Mucosa of descending colon (tissue), 3 donors: ENCODE measurements at regions not wholly inside any gene's neighbourhood (a gene's known extent, or its start where the extent isn't known, plus 50 kb on each side); places are given as distances from the start of the nearest gene placed in this dataset.

Experiments used
- ATAC-seq: fragments of 200-7000 bp; cut with Tn5 transposase; one replicate; pipeline ENCODE4 v1.9.1; 2020; ENCODE audit warnings: mild to moderate bottlenecking, moderate library complexity
- DNase-seq, 3 donors: peaks; one replicate each; pipeline ENCODE4 v3.0.0-alpha.2; 2020
- H3K36me3 ChIP-seq: fragments of 200-600 bp; one replicate; pipeline ENCODE4 v1.8.0; 2021; ENCODE audit warnings: low read depth, mild to moderate bottlenecking
- H3K4me1 ChIP-seq: fragments of 200-600 bp; one replicate; pipeline ENCODE4 v1.8.0; 2021; ENCODE audit warnings: low read depth, mild to moderate bottlenecking
- H3K4me3 ChIP-seq: fragments of 200-600 bp; one replicate; pipeline ENCODE4 v1.8.0; 2021; ENCODE audit warnings: mild to moderate bottlenecking
- H3K9me3 ChIP-seq: fragments of 200-600 bp; one replicate; pipeline ENCODE4 v1.8.0; 2021; ENCODE audit warnings: mild to moderate bottlenecking
- CTCF ChIP-seq: fragments of 200-600 bp; IDR thresholded peaks from one replicate; pipeline ENCODE4 v1.8.0; 2022; ENCODE audit warnings: antibody characterized with exemption, mild to moderate bottlenecking
- intact Hi-C, 2 donors: fragments of 100-400 bp; cut with DNase I in 1 of 2; cut with micrococcal nuclease in 1 of 2; formaldehyde crosslinking; loops; one replicate each; pipeline versions ENCODE4 v1.11.0 to v1.11.1; 2022; cut with DNase I, micrococcal nuclease
- donor health status: DM: no; HTN: no; CAD: no; lungs with moderate emphysema.
- donor health status: DM: no; HTN: no; CAD: no.
- donor health status: DM: no; HTN: yes; CAD: no.

DNA sequence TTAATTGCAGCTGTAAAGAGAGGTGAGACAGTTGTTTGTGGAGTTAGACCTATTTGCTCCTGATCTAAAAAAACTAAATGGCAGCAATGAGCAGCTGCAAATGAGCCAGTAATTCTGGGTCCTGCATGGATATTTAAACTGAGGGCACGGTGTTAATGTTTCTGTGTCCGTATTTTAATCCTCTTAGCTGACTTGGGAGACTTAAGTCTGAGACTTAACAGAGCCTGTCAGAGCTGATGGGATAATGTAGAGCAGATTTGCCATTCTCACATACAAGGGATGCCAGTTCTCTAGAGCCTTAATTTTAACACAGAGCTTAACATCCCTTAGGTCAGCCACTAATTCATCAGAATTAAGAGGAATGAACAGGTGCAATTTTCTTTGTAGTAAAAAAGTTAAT, 178.6 kb upstream of the PDE3A start:
- ATAC-seq (no peak), DNase-seq (no peak)
- no peak for TF ChIP-seq CTCF

DNA sequence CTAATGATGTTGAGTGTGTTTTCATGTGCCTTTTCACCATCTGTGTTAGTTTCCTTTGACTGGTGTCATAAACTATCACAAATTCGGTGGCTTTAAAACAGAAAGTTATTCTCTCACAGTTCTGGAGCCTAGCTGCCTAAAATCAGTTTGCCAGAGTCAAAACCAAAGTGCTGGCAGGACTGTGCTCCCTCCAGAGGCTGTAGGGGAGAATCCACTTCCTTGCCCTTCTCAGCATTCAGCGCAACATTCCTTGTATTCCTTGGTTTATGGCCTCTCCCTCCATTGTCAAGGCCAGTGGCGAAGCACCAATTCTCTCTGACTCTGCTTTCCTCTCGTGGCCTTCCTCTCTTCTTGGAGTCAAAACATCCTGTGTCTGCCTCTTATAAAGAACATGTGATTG, 174.2 kb upstream of the PDE3A start:
- H3K9me3 ChIP-seq: no peaks in the 10 kb centered on the region
- intact Hi-C loops: no loop called here
- DNase-seq (no peak), ATAC-seq (peak; percentile 14)
- no peak overlapping the region for H3K4me3 ChIP-seq
- H3K36me3 ChIP-seq: no peaks in the 10 kb centered on the region
- no peak for TF ChIP-seq CTCF
- no peaks in the 10 kb centered on the region for H3K4me1 ChIP-seq

More for the DNA sequence above, 178.6 kb upstream of the PDE3A start:
- Histone ChIP-seq H3K9me3 (no peaks in the 10 kb centered on the region), H3K36me3 (no peaks in the 10 kb centered on the region), H3K4me1 (no peaks in the 10 kb centered on the region), H3K4me3 (no peak overlapping the region)
- intact Hi-C loops: no loop called here

DNA sequence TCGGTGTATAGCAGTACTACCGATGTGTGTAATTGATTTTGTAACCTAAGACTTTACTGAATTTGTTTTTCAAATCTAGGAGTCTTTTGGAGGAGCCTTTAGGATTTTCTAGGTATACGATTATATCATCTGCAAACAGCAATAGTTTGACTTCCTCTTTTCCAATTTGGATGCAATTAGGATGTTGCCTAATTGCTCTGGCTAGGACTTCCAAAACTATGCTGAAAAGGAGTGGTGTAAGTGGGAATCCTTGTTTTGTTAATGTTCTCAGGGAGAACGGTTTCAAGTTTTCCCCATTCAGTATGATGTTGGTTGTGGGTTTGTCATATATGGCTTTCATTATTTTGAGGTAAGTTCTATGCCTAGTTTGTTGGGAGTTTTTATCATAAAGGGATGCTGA, 171.6 kb upstream of the PDE3A start:
- Histone ChIP-seq H3K4me1 (no peaks in the 10 kb centered on the region), H3K9me3 (no peaks in the 10 kb centered on the region), H3K36me3 (no peaks in the 10 kb centered on the region), H3K4me3 (no peak overlapping the region)
- ATAC-seq: no peak
- DNase-seq: no peak
- intact Hi-C loops: no loop called here
- no peak for TF ChIP-seq CTCF

GRCh38 chr12:20197411-20197810, 170.9 kb upstream of the PDE3A start:
- no peak for DNase-seq
- intact Hi-C loops: no loop called here

DNA sequence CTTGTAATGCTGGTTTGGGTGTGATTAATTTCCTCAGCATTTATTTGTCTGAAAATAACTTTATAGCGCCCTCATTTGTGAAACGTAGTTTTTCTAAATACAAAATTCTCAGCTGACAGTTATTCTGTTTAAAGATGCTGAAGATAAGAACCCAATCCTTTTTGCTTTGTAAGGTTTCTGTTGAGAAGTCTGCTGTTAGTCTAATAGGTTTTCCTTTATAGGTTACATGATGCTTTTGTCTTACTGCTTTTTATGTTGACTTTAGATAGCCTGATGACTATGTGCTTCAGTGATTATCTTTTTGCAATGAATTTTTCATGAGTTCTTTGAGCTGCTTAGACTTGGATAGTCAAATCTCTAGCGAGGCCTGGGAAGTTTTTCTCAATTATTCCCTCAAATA, 168.6 kb upstream of the PDE3A start:
- Histone ChIP-seq H3K4me1 (no peaks in the 10 kb centered on the region), H3K4me3 (no peak overlapping the region), H3K36me3 (no peaks in the 10 kb centered on the region), H3K9me3 (no peaks in the 10 kb centered on the region)
- no peak for DNase-seq
- intact Hi-C loops: no loop called here
- no peak for TF ChIP-seq CTCF
- ATAC-seq: no peak

More at GRCh38 chr12:20197411-20197810, 170.9 kb upstream of the PDE3A start:
- no peaks in the 10 kb centered on the region for H3K9me3 ChIP-seq
- no peak overlapping the region for H3K4me3 ChIP-seq
- TF ChIP-seq CTCF: no peak
- no peak for ATAC-seq
- H3K4me1 ChIP-seq: no peaks in the 10 kb centered on the region
- no peaks in the 10 kb centered on the region for H3K36me3 ChIP-seq

GRCh38 chr12:20201733-20202132, 166.6 kb upstream of the PDE3A start:
- intact Hi-C loops: no loop called here
- H3K9me3 ChIP-seq: no peaks in the 10 kb centered on the region
- TF ChIP-seq CTCF: no peak
- H3K36me3 ChIP-seq: no peaks in the 10 kb centered on the region
- no peak for DNase-seq
- ATAC-seq: no peak
- H3K4me3 ChIP-seq: no peak overlapping the region
- no peaks in the 10 kb centered on the region for H3K4me1 ChIP-seq
